A673 (cell line): ENCODE measurements at regions not wholly inside any gene's neighbourhood (a gene's known extent, or its start where the extent isn't known, plus 50 kb on each side); places are given as distances from the start of the nearest gene placed in this dataset.
"Not testable (repeated sequence)": the region's sequence is repeated elsewhere in the genome, so short reads cannot be mapped to it uniquely, and the experiment has no call there.

Experiments
- BruUV-seq: library from RNA; stranded (reverse); fragments of 400-500 nt; replicated peaks from 2 replicates; lab custom pipeline; 2021; lab: Mats Ljungman, UMichigan
- CTCF ChIA-PET: fragments of 300-600 bp; sonication (Branson Sonifier 250); formaldehyde crosslinking; loops from one replicate; lab custom pipeline; 2022; ENCODE audit warnings: antibody characterized with exemption; lab: Charles Lee
- POLR2A ChIA-PET: fragments of 300-600 bp; sonication (Branson Sonifier 250); formaldehyde crosslinking; loops from one replicate; lab custom pipeline; 2022; ENCODE audit warnings: antibody characterized with exemption; ENCODE audit not compliant: low non-redundant PET; lab: Charles Lee
- DNase-seq: peaks from one replicate; pipeline ENCODE4 v3.0.0-alpha.2; 2015; ENCODE audit warnings: low spot score
- H3K27ac ChIP-seq: fragments of 200-600 bp; sonication (generic); 2 replicates; pipeline ENCODE4 v1.5.1; 2016; ENCODE audit warnings: mixed run types, low read depth, mild to moderate bottlenecking, mixed read lengths, antibody characterized with exemption, low read length; ENCODE audit not compliant: poor library complexity, severe bottlenecking
- H3K27me3 ChIP-seq: fragments of 200-600 bp; sonication (generic); replicated peaks from 2 replicates; pipeline ENCODE4 v1.6.1; 2017; ENCODE audit warnings: mixed run types, low read depth, mild to moderate bottlenecking, mixed read lengths, antibody characterized with exemption, low read length; ENCODE audit not compliant: insufficient read depth, poor library complexity
- H3K36me3 ChIP-seq: fragments of 200-600 bp; sonication (generic); 2 replicates; pipeline ENCODE4 v1.6.1; 2016; ENCODE audit warnings: mixed run types, mild to moderate bottlenecking, mixed read lengths, antibody characterized with exemption, low read length; ENCODE audit not compliant: insufficient read depth, poor library complexity, severe bottlenecking
- H3K4me1 ChIP-seq: fragments of 200-600 bp; sonication (generic); 2 replicates; pipeline ENCODE4 v1.6.1; 2017; ENCODE audit warnings: mixed run types, mild to moderate bottlenecking, mixed read lengths, antibody characterized with exemption, low read length; ENCODE audit not compliant: insufficient read depth, poor library complexity, severe bottlenecking
- H3K4me3 ChIP-seq: fragments of 200-600 bp; sonication (generic); 2 replicates; pipeline ENCODE4 v1.5.1; 2016; ENCODE audit warnings: low read depth, mixed run types, mild to moderate bottlenecking, mixed read lengths, low read length; ENCODE audit not compliant: poor library complexity, severe bottlenecking
- H3K9me3 ChIP-seq: fragments of 200-600 bp; sonication (generic); 2 replicates; pipeline ENCODE4 v1.6.1; 2016; ENCODE audit warnings: mixed run types, low read depth, mild to moderate bottlenecking, mixed read lengths, antibody characterized with exemption, low read length; ENCODE audit not compliant: poor library complexity, severe bottlenecking
- CTCF ChIP-seq: fragments of 300-800, 200-600 bp; sonication (generic); conservative IDR thresholded peaks from 2 replicates; pipeline ENCODE4 v1.5.1; 2017; ENCODE audit warnings: low read depth, mild to moderate bottlenecking, antibody characterized with exemption, low read length, moderate library complexity, mixed read lengths
- EZH2 ChIP-seq: fragments of 200-600 bp; sonication (generic); IDR thresholded peaks from 2 replicates; pipeline ENCODE4 v1.6.1; 2017; ENCODE audit warnings: borderline replicate concordance, low read depth, mild to moderate bottlenecking, mixed read lengths, antibody characterized with exemption, low read length; ENCODE audit not compliant: poor library complexity, severe bottlenecking
- intact Hi-C: fragments of 100-400 bp; cut with micrococcal nuclease; formaldehyde crosslinking; loops from one replicate; pipeline ENCODE4 v1.10.0; 2022; ENCODE audit not compliant: unreplicated experiment

GRCh38 chr12:116378002-116378401 lies 100.5 kb upstream of the MED13L start:
- BruUV-seq: no TSS peak
- H3K4me3 ChIP-seq: no peak overlapping the region
- peaks cover 27% of the 10 kb centered on the region for H3K4me1 ChIP-seq
- CTCF ChIA-PET: no interaction called here
- POLR2A ChIA-PET: no interaction called here
- TF ChIP-seq EZH2 (no peak), CTCF (no peak)
- no peaks in the 10 kb centered on the region for H3K9me3 ChIP-seq
- no peaks in the 10 kb centered on the region for H3K27me3 ChIP-seq
- intact Hi-C loops: no loop called here
- H3K36me3 ChIP-seq: no peaks in the 10 kb centered on the region
- no peak overlapping the region for H3K27ac ChIP-seq
- no peak for DNase-seq

- no peaks in the 10 kb centered on the region for H3K27me3 ChIP-seq
- H3K4me3 ChIP-seq: no peak overlapping the region
- CTCF ChIA-PET: no interaction called here
- POLR2A ChIA-PET: no interaction called here
- intact Hi-C loops: no loop called here
- H3K27ac ChIP-seq: no peak overlapping the region
- H3K36me3 ChIP-seq: no peaks in the 10 kb centered on the region
- peaks cover 27% of the 10 kb centered on the region for H3K4me1 ChIP-seq
- no peak for TF ChIP-seq CTCF
- no peak for TF ChIP-seq EZH2
- no TSS peak for BruUV-seq
- DNase-seq: no peak
- no peaks in the 10 kb centered on the region for H3K9me3 ChIP-seq
These were observed 102.6 kb upstream of the MED13L start for GRCh38 chr12:116380108-116380507.

- H3K4me1 ChIP-seq: peaks cover 27% of the 10 kb centered on the region
- POLR2A ChIA-PET, BruUV-seq, H3K9me3 ChIP-seq, H3K27me3 ChIP-seq, DNase-seq, intact Hi-C loops, CTCF ChIA-PET, H3K36me3 ChIP-seq, H3K4me3 ChIP-seq, H3K27ac ChIP-seq: not testable (repeated sequence)
These were observed 103.2 kb upstream of the MED13L start for GRCh38 chr12:116380740-116381139.

- Histone ChIP-seq H3K27me3 (no peaks in the 10 kb centered on the region), H3K9me3 (no peaks in the 10 kb centered on the region), H3K4me3 (no peak overlapping the region), H3K36me3 (no peaks in the 10 kb centered on the region), H3K4me1 (peaks cover 27% of the 10 kb centered on the region), H3K27ac (peak overlapping the region; percentile 60)
- DNase-seq: no peak
- ChIA-PET CTCF (no interaction called here), POLR2A (no interaction called here)
- BruUV-seq: no TSS peak
- intact Hi-C loops: no loop called here
- TF ChIP-seq EZH2 (no peak), CTCF (no peak)
These were observed 103.8 kb upstream of the MED13L start for GRCh38 chr12:116381240-116381743.
